Tibial nerve (tissue), 3 donors: ENCODE measurements at regions not wholly inside any gene's neighbourhood (a gene's known extent, or its start where the extent isn't known, plus 50 kb on each side); places are given as distances from the start of the nearest gene placed in this dataset.

ENCODE experiments used
- CTCF ChIP-seq, 5 experiments: fragments of 200-600 bp in 3 of 5; fragments of 450-650 bp in 2 of 5; sonication (generic) in 3 of 5; IDR thresholded peaks; one replicate each; pipeline ENCODE4 v1.5.1; 2016 to 2019; ENCODE audit warnings: antibody characterized with exemption in 5 of 5, mild to moderate bottlenecking in 3 of 5, moderate library complexity in 2 of 5
- POLR2A ChIP-seq, 2 donors: fragments of 450-650 bp; IDR thresholded peaks; one replicate each; pipeline ENCODE4 v1.6.1; 2017; ENCODE audit warnings: antibody characterized with exemption in 2 of 2, mild to moderate bottlenecking in 2 of 2, moderate library complexity in 2 of 2

DNA sequence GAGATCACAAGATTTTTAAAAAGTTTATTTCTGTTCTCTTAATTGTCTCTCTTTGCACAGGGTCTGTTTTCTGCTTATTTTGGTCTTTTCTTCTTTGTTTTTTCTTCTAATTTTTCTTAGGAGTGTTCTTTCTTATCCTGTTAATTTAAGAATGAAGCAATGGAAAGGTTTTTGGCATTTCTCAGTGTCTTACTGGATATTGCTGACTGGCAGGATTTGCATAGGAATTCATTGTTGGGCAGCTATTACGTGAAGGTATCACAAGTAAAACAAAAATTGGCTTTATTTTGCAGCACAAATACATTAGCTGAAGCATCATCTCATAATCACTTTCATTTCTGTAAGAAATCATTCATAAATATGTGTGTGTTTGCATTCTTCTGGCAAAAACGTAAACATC, 566.9 kb upstream of the CDH6 start:
- TF ChIP-seq POLR2A (IDR thresholded peaks at IDR 0.05) = no peak
- no peak for TF ChIP-seq CTCF (IDR thresholded peaks at IDR 0.05)
